ENCODE measurements at regions not wholly inside any gene's neighbourhood (a gene's known extent, or its start where the extent isn't known, plus 50 kb on each side); places are given as distances from the start of the nearest gene placed in this dataset.

DNA sequence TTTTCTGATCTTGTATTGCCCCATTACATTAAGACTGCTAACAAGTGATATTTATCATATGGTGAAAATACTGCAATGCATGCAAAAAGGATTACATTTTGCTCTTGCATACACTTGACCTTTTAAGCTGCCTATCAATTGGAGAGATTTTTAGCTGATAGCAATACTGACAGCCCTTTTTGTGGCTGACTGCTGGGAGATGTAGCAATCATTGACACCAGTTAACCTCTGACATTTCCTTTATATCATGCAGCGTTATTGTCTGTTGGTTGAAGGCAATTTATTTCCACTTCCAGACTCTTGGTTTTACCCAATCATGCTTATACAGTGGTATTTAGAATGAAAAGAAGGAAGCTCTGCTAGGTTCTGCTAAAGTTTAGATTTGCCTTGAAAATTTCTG, 364.0 kb downstream of the LMO7 start:
- H3K79me2 ChIP-seq (ENCODE audit: control insufficient read depth, insufficient read depth, low read length): no peaks in the 10 kb centered on the region
- no peak for DNase-seq (ENCODE audit: low read depth in 2 of 2)
- H3K4me2 ChIP-seq (ENCODE audit: extremely low read depth, insufficient read depth, low read length): no peak overlapping the region
- H3K9ac ChIP-seq (ENCODE audit: insufficient read depth, low read length): no peak overlapping the region
- H3K27me3 ChIP-seq (ENCODE audit: control insufficient read depth, insufficient read depth, low read length): no peaks in the 10 kb centered on the region
- no peak overlapping the region for H2AFZ ChIP-seq (ENCODE audit: low read length)
- no peak for TF ChIP-seq EZH2 (IDR thresholded peaks at IDR 0.05; ENCODE audit: low read length, missing control alignments)
- TF ChIP-seq, protein P1, sequence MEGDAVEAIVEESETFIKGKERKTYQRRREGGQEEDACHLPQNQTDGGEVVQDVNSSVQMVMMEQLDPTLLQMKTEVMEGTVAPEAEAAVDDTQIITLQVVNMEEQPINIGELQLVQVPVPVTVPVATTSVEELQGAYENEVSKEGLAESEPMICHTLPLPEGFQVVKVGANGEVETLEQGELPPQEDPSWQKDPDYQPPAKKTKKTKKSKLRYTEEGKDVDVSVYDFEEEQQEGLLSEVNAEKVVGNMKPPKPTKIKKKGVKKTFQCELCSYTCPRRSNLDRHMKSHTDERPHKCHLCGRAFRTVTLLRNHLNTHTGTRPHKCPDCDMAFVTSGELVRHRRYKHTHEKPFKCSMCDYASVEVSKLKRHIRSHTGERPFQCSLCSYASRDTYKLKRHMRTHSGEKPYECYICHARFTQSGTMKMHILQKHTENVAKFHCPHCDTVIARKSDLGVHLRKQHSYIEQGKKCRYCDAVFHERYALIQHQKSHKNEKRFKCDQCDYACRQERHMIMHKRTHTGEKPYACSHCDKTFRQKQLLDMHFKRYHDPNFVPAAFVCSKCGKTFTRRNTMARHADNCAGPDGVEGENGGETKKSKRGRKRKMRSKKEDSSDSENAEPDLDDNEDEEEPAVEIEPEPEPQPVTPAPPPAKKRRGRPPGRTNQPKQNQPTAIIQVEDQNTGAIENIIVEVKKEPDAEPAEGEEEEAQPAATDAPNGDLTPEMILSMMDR (conservative IDR thresholded peaks at IDR 0.05 in 1 of 2, IDR thresholded peaks at IDR 0.05 in 1 of 2; ENCODE audit: low read depth in 1 of 2, low read length in 2 of 2): no peak
- no peak overlapping the region for H3K4me3 ChIP-seq (replicated peaks in 1 of 4; ENCODE audit: control extremely low read depth in 1 of 4, insufficient read depth in 1 of 4, low read depth in 3 of 4, low read length in 4 of 4)
- no peak overlapping the region for H3K27ac ChIP-seq (ENCODE audit: insufficient read depth, low read length)
- H3K4me1 ChIP-seq (ENCODE audit: control insufficient read depth, extremely low read depth, insufficient read depth, low read length): no peaks in the 10 kb centered on the region
- no peaks in the 10 kb centered on the region for H4K20me1 ChIP-seq (ENCODE audit: control insufficient read depth, extremely low read depth, insufficient read depth, low read length)
- no peaks in the 10 kb centered on the region for H3K9me3 ChIP-seq (ENCODE audit: control insufficient read depth, insufficient read depth, low read depth, low read length)
- H3K36me3 ChIP-seq (ENCODE audit: control insufficient read depth, insufficient read depth, low read length): no peaks in the 10 kb centered on the region

DNA sequence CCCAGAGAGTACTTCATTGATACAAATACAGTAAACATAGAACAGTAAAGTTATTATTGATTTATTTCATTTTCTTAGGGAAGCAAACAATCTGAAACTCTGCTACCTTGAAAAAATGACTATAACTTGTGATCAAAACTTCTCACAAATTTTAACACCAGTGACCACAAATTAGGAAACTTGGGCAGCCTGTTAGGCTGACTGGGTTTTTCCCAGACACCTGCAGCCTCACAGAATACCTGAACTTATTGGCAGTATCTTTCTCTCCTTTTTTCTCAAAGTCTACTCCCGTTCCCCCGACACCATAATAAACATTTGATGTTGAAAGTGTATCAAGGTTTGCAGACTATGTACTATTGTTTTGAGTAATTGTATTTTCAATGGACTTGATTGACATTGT, 360.5 kb downstream of the LMO7 start:
- Histone ChIP-seq H3K4me2 (ENCODE audit: extremely low read depth, insufficient read depth, low read length) (no peak overlapping the region), H3K36me3 (ENCODE audit: control insufficient read depth, insufficient read depth, low read length) (no peaks in the 10 kb centered on the region), H3K9ac (ENCODE audit: insufficient read depth, low read length) (no peak overlapping the region), H3K27me3 (ENCODE audit: control insufficient read depth, insufficient read depth, low read length) (no peaks in the 10 kb centered on the region), H3K4me3 (replicated peaks in 1 of 4; ENCODE audit: control extremely low read depth in 1 of 4, insufficient read depth in 1 of 4, low read depth in 3 of 4, low read length in 4 of 4) (no peak overlapping the region), H4K20me1 (ENCODE audit: control insufficient read depth, extremely low read depth, insufficient read depth, low read length) (no peaks in the 10 kb centered on the region), H3K27ac (ENCODE audit: insufficient read depth, low read length) (no peak overlapping the region), H2AFZ (ENCODE audit: low read length) (no peak overlapping the region), H3K79me2 (ENCODE audit: control insufficient read depth, insufficient read depth, low read length) (no peaks in the 10 kb centered on the region), H3K9me3 (ENCODE audit: control insufficient read depth, insufficient read depth, low read depth, low read length) (no peaks in the 10 kb centered on the region), H3K4me1 (ENCODE audit: control insufficient read depth, extremely low read depth, insufficient read depth, low read length) (no peaks in the 10 kb centered on the region)
- DNase-seq (ENCODE audit: low read depth in 2 of 2): no peak
- TF ChIP-seq, protein P1 (conservative IDR thresholded peaks at IDR 0.05 in 1 of 2, IDR thresholded peaks at IDR 0.05 in 1 of 2; ENCODE audit: low read depth in 1 of 2, low read length in 2 of 2): no peak

- DNase-seq (ENCODE audit: low read depth in 2 of 2): no peak
Observed at GRCh38 chr13:75995966-75996365, 359.8 kb downstream of the LMO7 start.

More at GRCh38 chr13:75995966-75996365, 359.8 kb downstream of the LMO7 start:
- Histone ChIP-seq H3K4me2 (ENCODE audit: extremely low read depth, insufficient read depth, low read length) (no peak overlapping the region), H3K9ac (ENCODE audit: insufficient read depth, low read length) (no peak overlapping the region), H3K27ac (ENCODE audit: insufficient read depth, low read length) (no peak overlapping the region), H3K79me2 (ENCODE audit: control insufficient read depth, insufficient read depth, low read length) (no peaks in the 10 kb centered on the region), H3K4me1 (ENCODE audit: control insufficient read depth, extremely low read depth, insufficient read depth, low read length) (no peaks in the 10 kb centered on the region), H3K4me3 (replicated peaks in 1 of 4; ENCODE audit: control extremely low read depth in 1 of 4, insufficient read depth in 1 of 4, low read depth in 3 of 4, low read length in 4 of 4) (no peak overlapping the region), H2AFZ (ENCODE audit: low read length) (no peak overlapping the region), H3K27me3 (ENCODE audit: control insufficient read depth, insufficient read depth, low read length) (no peaks in the 10 kb centered on the region), H3K9me3 (ENCODE audit: control insufficient read depth, insufficient read depth, low read depth, low read length) (no peaks in the 10 kb centered on the region), H3K36me3 (ENCODE audit: control insufficient read depth, insufficient read depth, low read length) (no peaks in the 10 kb centered on the region), H4K20me1 (ENCODE audit: control insufficient read depth, extremely low read depth, insufficient read depth, low read length) (no peaks in the 10 kb centered on the region)
- TF ChIP-seq EZH2 (IDR thresholded peaks at IDR 0.05; ENCODE audit: low read length, missing control alignments): no peak
- TF ChIP-seq, protein P1 (conservative IDR thresholded peaks at IDR 0.05 in 1 of 2, IDR thresholded peaks at IDR 0.05 in 1 of 2; ENCODE audit: low read depth in 1 of 2, low read length in 2 of 2): no peak

Data from fibroblast of lung (primary cell).